ENCODE measurements at regions not wholly inside any gene's neighbourhood (a gene's known extent, or its start where the extent isn't known, plus 50 kb on each side); places are given as distances from the start of the nearest gene placed in this dataset.

DNA sequence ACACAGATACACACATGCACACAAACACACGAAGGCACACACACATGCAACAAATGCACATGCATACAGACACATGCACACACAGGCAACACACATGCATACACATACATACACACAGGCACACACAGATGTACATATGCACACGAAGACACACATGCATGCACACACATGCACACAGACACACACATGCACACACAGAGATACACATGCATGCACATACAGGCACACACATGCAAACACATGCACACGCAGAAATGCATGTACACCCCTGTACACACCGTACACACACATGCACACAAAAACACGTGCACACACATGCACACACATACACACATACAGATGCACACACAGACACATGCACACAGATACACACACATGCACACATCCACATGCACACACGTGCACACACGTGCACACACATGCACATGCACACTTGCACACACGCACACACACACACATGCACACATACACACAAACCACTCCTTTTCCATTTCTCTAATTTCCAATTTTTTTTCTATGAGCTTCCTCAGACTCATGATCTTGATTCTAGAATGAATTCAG is 63.3 kb upstream of the CCZ1B start:
- TF ChIP-seq, protein P1, sequence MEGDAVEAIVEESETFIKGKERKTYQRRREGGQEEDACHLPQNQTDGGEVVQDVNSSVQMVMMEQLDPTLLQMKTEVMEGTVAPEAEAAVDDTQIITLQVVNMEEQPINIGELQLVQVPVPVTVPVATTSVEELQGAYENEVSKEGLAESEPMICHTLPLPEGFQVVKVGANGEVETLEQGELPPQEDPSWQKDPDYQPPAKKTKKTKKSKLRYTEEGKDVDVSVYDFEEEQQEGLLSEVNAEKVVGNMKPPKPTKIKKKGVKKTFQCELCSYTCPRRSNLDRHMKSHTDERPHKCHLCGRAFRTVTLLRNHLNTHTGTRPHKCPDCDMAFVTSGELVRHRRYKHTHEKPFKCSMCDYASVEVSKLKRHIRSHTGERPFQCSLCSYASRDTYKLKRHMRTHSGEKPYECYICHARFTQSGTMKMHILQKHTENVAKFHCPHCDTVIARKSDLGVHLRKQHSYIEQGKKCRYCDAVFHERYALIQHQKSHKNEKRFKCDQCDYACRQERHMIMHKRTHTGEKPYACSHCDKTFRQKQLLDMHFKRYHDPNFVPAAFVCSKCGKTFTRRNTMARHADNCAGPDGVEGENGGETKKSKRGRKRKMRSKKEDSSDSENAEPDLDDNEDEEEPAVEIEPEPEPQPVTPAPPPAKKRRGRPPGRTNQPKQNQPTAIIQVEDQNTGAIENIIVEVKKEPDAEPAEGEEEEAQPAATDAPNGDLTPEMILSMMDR (IDR thresholded peaks at IDR 0.05; ENCODE audit: low read depth, low read length): no peak
- TF ChIP-seq EZH2phosphoT487 (IDR thresholded peaks at IDR 0.05; ENCODE audit: low read depth): no peak

Measured in OCI-LY3 (cell line).